GM12872 (cell line): ENCODE measurements at regions not wholly inside any gene's neighbourhood (a gene's known extent, or its start where the extent isn't known, plus 50 kb on each side); places are given as distances from the start of the nearest gene placed in this dataset.

Source experiments
- TF ChIP-seq, protein P1 (sequence below): IDR thresholded peaks from 3 replicates; pipeline ENCODE4 v1.5.1; 2011; ENCODE audit warnings: low read depth, mild to moderate bottlenecking, low read length, moderate library complexity; ENCODE audit not compliant: insufficient read depth

DNA sequence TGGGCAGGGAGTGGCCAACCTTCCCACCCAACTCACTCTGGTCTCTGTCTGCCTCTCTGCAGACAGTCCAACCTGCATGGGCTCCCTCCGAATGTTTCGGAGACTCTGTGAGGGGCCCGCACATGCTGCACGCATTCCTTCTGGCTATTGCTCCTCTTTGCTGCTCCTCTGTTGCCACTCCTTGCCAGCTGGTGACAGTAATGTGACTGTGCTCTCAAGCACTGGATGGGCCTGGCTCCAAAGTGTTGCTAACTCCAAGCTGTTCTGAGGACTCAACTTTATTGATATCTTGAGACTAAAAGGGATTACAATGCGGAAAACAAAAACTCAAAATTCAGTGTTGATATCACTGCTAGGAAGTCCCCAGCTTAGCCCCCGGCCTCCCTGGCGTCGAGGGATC, 105.4 kb upstream of the KIF5B start:
- TF ChIP-seq, protein P1, sequence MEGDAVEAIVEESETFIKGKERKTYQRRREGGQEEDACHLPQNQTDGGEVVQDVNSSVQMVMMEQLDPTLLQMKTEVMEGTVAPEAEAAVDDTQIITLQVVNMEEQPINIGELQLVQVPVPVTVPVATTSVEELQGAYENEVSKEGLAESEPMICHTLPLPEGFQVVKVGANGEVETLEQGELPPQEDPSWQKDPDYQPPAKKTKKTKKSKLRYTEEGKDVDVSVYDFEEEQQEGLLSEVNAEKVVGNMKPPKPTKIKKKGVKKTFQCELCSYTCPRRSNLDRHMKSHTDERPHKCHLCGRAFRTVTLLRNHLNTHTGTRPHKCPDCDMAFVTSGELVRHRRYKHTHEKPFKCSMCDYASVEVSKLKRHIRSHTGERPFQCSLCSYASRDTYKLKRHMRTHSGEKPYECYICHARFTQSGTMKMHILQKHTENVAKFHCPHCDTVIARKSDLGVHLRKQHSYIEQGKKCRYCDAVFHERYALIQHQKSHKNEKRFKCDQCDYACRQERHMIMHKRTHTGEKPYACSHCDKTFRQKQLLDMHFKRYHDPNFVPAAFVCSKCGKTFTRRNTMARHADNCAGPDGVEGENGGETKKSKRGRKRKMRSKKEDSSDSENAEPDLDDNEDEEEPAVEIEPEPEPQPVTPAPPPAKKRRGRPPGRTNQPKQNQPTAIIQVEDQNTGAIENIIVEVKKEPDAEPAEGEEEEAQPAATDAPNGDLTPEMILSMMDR: no peak

- TF ChIP-seq, protein P1: no peak
Measured at GRCh38 chr10:32160864-32161263, 104.6 kb upstream of the KIF5B start.

GRCh38 chr10:32159264-32159663, 103.0 kb upstream of the KIF5B start:
- TF ChIP-seq, protein P1: no peak

- TF ChIP-seq, protein P1: no peak
Measured at GRCh38 chr10:32156031-32156495, 99.8 kb upstream of the KIF5B start.

DNA sequence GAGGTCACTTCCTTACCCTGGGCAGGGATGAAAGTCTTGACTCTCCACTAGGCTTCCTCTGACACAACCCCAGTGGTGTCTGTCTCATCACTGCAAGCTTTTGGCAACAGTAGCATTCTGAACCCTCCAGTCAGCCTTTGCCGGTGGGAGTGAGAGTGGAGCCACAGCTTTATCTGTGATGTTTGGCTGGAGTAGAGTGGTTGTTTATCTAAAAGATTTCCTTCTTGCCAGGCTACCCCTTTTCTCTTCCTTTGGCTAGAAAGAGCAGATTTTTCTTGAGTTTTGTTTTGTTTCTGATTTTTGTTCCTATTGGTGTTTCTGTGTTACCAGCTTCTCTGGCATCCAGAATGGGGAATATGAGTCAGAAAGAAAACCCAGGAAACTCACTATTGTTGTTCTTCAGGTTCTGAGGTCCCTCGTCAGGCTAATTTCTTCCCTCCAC, 98.9 kb upstream of the KIF5B start:
- TF ChIP-seq, protein P1: no peak

GRCh38 chr10:32153931-32154330, 97.7 kb upstream of the KIF5B start:
- TF ChIP-seq, protein P1: no peak

DNA sequence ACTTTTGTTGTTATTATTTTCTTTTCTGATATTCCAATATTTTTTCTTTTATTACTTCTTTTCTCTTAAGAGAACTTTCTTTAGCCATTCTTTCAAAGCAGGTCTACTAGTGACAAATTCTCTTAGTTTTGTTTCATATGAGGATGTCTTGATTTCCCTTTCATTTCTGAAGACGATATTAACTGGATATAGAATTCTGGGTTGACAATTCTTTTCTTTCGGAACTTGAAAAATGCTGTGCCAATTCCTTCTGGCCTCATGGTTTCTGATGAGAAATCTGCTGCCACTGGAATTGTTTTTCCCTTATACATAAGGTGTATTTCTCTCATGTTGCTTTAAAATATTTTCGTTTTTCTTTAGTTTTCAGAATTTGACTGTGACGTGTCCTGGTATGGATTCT, 97.0 kb upstream of the KIF5B start:
- TF ChIP-seq, protein P1: no peak
